ENCODE measurements at regions not wholly inside any gene's neighbourhood (a gene's known extent, or its start where the extent isn't known, plus 50 kb on each side); places are given as distances from the start of the nearest gene placed in this dataset.

GRCh38 chr1:13926556-13926955 lies 226.6 kb downstream of the PRDM2 start:
- DNase-seq: no peak

- no peak for DNase-seq
Measured at GRCh38 chr1:13927736-13928135, 227.7 kb downstream of the PRDM2 start.

- DNase-seq: no peak
Measured at GRCh38 chr1:13929313-13929712, 229.3 kb downstream of the PRDM2 start.

- DNase-seq: no peak
Measured at GRCh38 chr1:13930151-13930550, 230.2 kb downstream of the PRDM2 start.

- DNase-seq: no peak
Measured at GRCh38 chr1:13931226-13931625, 231.2 kb downstream of the PRDM2 start.

- DNase-seq: no peak
Measured at GRCh38 chr1:13935336-13935735, 235.3 kb downstream of the PRDM2 start.

GRCh38 chr1:13941315-13941714 lies 241.3 kb downstream of the PRDM2 start:
- no peak for DNase-seq

GRCh38 chr1:13943055-13943454 lies 243.1 kb downstream of the PRDM2 start:
- DNase-seq: no peak

- no peak for DNase-seq
Measured at GRCh38 chr1:13945856-13946255, 245.9 kb downstream of the PRDM2 start.

GRCh38 chr1:13947658-13948057 lies 247.7 kb downstream of the PRDM2 start:
- DNase-seq: no peak

GRCh38 chr1:13948396-13948795 lies 248.4 kb downstream of the PRDM2 start:
- DNase-seq: no peak

GRCh38 chr1:13948888-13949391 lies 249.0 kb downstream of the PRDM2 start:
- DNase-seq: no peak

- DNase-seq: no peak
Measured at GRCh38 chr1:13949546-13949945, 249.6 kb downstream of the PRDM2 start.

GRCh38 chr1:13950637-13951036 lies 250.6 kb downstream of the PRDM2 start:
- DNase-seq: no peak

GRCh38 chr1:13951793-13952751 lies 252.1 kb downstream of the PRDM2 start:
- DNase-seq: no peak

GRCh38 chr1:13952985-13953384 lies 253.0 kb downstream of the PRDM2 start:
- no peak for DNase-seq

GRCh38 chr1:13956393-13956792 lies 256.4 kb downstream of the PRDM2 start:
- no peak for DNase-seq

GRCh38 chr1:13960375-13960987 lies 260.5 kb downstream of the PRDM2 start:
- peak; percentile 33 for DNase-seq

GRCh38 chr1:13964768-13965167 lies 264.8 kb downstream of the PRDM2 start:
- no peak for DNase-seq

- no peak for DNase-seq
Measured at GRCh38 chr1:13965770-13966398, 265.9 kb downstream of the PRDM2 start.

GRCh38 chr1:13967707-13968106 lies 267.7 kb downstream of the PRDM2 start:
- DNase-seq: no peak

GRCh38 chr1:13968361-13968760 lies 268.4 kb downstream of the PRDM2 start:
- no peak for DNase-seq

- no peak for DNase-seq
Measured at GRCh38 chr1:13970631-13971247, 270.8 kb downstream of the PRDM2 start.

All from activated effector memory CD4-positive, alpha-beta T cell treated with Interleukin-2 at 50 U/mL for 16 hours (primary cell).